Calu3 (cell line): ENCODE measurements at regions not wholly inside any gene's neighbourhood (a gene's known extent, or its start where the extent isn't known, plus 50 kb on each side); places are given as distances from the start of the nearest gene placed in this dataset.
A peak's percentile ranks its signal among the peaks of the same experiment; 100 is the strongest.

Source experiments
- BruUV-seq: library from RNA; stranded (reverse); fragments of 400-500 nt; replicated peaks from 2 replicates; lab custom pipeline; 2021; lab: Mats Ljungman, UMichigan
- CTCF ChIA-PET: fragments of 300-600 bp; sonication (Branson Sonifier 250); formaldehyde crosslinking; loops from one replicate; lab custom pipeline; 2022; ENCODE audit warnings: antibody characterized with exemption; lab: Charles Lee
- DNase-seq: peaks from one replicate; pipeline ENCODE4 v3.0.0; 2022
- H3K27ac Mint-ChIP-seq: one replicate; pipeline ENCODE4 v1.8.0; 2022; ENCODE audit warnings: mixed read lengths; ENCODE audit not compliant: unreplicated experiment
- H3K27me3 Mint-ChIP-seq: one replicate; pipeline ENCODE4 v1.8.0; 2022; ENCODE audit warnings: mixed read lengths; ENCODE audit not compliant: unreplicated experiment
- H3K36me3 Mint-ChIP-seq: one replicate; pipeline ENCODE4 v1.8.0; 2022; ENCODE audit warnings: mild to moderate bottlenecking, moderate library complexity, mixed read lengths; ENCODE audit not compliant: insufficient read depth, unreplicated experiment
- H3K4me1 Mint-ChIP-seq: one replicate; pipeline ENCODE4 v1.8.0; 2022; ENCODE audit warnings: mild to moderate bottlenecking, low read depth, mixed read lengths; ENCODE audit not compliant: unreplicated experiment
- H3K4me3 Mint-ChIP-seq: one replicate; pipeline ENCODE4 v1.8.0; 2022; ENCODE audit warnings: mild to moderate bottlenecking, low read depth, moderate library complexity, mixed read lengths; ENCODE audit not compliant: unreplicated experiment
- H3K9me3 Mint-ChIP-seq: one replicate; pipeline ENCODE4 v1.8.0; 2022; ENCODE audit warnings: low read depth, mixed read lengths; ENCODE audit not compliant: unreplicated experiment
- CTCF ChIP-seq: fragments of 200-600 bp; IDR thresholded peaks from one replicate; pipeline ENCODE4 v1.8.0; 2022; ENCODE audit warnings: antibody characterized with exemption; ENCODE audit not compliant: unreplicated experiment
- intact Hi-C: fragments of 100-400 bp; cut with micrococcal nuclease; formaldehyde crosslinking; loops from one replicate; pipeline ENCODE4 v1.10.0; 2022; ENCODE audit not compliant: unreplicated experiment

DNA sequence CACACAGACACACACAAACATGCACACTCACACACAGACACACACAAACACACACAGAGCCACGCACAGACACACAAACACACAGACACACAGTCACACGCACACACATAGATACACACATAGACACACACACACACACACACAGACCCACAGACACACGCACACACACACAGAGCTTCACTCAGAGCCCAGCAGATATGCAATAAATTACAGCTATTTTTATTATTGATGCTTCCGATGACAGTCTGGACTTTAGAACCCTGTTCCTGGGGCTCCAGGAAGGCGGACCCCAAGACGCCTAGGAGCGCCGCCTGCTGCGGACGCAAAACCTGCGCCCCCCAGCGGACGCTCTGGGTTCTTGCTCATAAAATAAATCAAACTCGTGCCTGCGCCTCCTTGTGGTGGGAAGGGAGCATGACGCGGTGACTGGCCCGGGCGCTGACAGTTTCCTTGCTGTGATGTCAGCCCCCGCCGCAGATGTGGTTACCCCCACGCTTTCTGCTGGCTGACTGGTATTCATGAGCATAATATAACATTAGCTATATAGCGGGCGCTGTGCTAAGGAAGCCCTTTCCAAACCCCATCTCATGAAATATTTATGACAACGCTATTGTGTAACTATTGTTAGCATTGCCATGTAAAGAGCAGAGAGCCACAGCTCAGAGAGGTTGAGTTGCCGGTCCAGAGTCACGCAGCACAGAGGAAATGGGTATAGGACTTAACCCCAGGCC is 64.4 kb upstream of the TM9SF2 start:
- peak; percentile 84 for TF ChIP-seq CTCF
- no TSS peak for BruUV-seq
- H3K27ac Mint-ChIP-seq, result no peak overlapping the region
- intact Hi-C loops, result loop anchor here (2.0 to 5.0 kb wide), 3 partner anchors 50 to 260 kb away; no protein-coding TSS in a partner anchor
- H3K9me3 Mint-ChIP-seq, result no peaks in the 10 kb centered on the region
- peaks cover 12% of the 10 kb centered on the region for H3K27me3 Mint-ChIP-seq
- peak; percentile 59 for DNase-seq
- CTCF ChIA-PET, result no interaction called here
- H3K36me3 Mint-ChIP-seq, result no peaks in the 10 kb centered on the region
- H3K4me1 Mint-ChIP-seq, result peaks cover 10% of the 10 kb centered on the region
- H3K4me3 Mint-ChIP-seq, result peak overlapping the region; percentile 55

DNA sequence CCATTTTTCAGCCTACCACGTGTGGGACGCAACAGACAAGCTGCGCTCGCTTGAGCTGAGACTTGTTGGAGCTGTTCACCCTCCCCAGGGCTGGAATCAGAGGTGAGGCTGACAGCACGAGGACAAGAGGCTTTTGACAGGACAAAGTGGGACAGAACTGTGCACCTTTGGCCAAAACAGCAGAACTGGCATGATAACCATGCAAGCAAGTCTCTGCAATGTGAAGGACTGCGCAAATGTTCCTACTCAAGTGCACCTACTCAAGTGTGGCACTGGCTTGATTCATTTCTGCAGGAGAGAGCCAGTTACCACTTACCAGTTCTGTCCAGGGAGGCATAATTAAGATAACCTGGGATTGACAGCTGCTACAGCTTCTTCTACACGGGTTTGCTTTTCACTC is 62.2 kb upstream of the TM9SF2 start:
- H3K36me3 Mint-ChIP-seq, result no peaks in the 10 kb centered on the region
- CTCF ChIA-PET, result no interaction called here
- no peak for DNase-seq
- H3K4me3 Mint-ChIP-seq, result no peak overlapping the region
- intact Hi-C loops, result loop anchor here (5.0 kb wide), 2 partner anchors 52 to 172 kb away; no protein-coding TSS in a partner anchor
- no peak overlapping the region for H3K27ac Mint-ChIP-seq
- H3K4me1 Mint-ChIP-seq, result peaks cover 10% of the 10 kb centered on the region
- no peak for TF ChIP-seq CTCF
- no TSS peak for BruUV-seq
- H3K27me3 Mint-ChIP-seq, result peaks cover 12% of the 10 kb centered on the region
- no peaks in the 10 kb centered on the region for H3K9me3 Mint-ChIP-seq

DNA sequence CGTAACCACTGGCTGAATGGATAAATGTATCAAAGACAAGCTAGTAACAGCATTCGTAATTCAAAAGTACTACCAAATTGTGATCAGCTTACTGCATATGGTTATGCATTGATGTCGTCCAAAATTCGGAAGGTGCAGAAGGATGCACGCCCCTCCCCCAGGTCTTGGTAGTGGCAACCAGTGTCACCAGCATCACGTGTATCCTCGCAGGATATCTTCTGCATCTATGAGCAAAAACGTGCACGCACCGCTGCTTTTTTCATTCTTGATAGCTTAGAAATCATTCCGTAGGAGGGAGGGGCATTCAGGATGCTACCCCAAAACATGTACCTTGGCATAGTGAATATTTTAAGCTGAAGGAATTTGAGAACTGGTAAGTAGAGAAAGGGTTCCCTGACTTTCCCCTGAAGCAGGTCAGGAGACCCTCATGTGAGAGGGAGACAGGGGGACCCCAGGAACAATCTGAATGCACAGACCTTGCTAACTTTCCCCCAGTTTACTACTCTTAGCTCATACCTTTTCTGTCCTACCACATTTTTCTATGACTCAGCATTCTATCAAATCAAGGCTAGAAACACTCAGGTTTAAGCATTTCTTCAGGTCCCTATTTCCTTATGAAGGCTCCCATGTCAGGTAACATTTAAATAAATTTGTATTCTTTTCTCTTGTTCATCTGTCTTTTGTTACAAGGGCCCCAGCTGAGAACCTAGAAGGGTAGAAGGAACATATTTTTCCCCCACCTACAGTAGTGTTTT is 61.2 kb upstream of the TM9SF2 start:
- intact Hi-C loops, result loop anchor here (5.0 kb wide), 2 partner anchors 53 to 173 kb away; no protein-coding TSS in a partner anchor
- peaks cover 12% of the 10 kb centered on the region for H3K27me3 Mint-ChIP-seq
- no TSS peak for BruUV-seq
- peaks cover 10% of the 10 kb centered on the region for H3K4me1 Mint-ChIP-seq
- no peak overlapping the region for H3K4me3 Mint-ChIP-seq
- DNase-seq, result no peak
- CTCF ChIA-PET, result interaction anchor here (0.5 kb wide), 1 partner anchor 27 kb away, joined by 3 read pairs; no protein-coding TSS in a partner anchor
- H3K36me3 Mint-ChIP-seq, result no peaks in the 10 kb centered on the region
- no peak for TF ChIP-seq CTCF
- no peak overlapping the region for H3K27ac Mint-ChIP-seq
- H3K9me3 Mint-ChIP-seq, result no peaks in the 10 kb centered on the region

- BruUV-seq, result no TSS peak
- Mint-ChIP-seq H3K27me3 (peaks cover 12% of the 10 kb centered on the region), H3K36me3 (no peaks in the 10 kb centered on the region), H3K4me3 (no peak overlapping the region), H3K27ac (no peak overlapping the region), H3K9me3 (no peaks in the 10 kb centered on the region), H3K4me1 (no peaks in the 10 kb centered on the region)
- CTCF ChIA-PET, result no interaction called here
- DNase-seq, result no peak
- TF ChIP-seq CTCF, result peak; percentile 39
- intact Hi-C loops, result loop anchor here (1.0 kb wide), 1 partner anchor 64 kb away; no protein-coding TSS in a partner anchor
Observed at GRCh38 chr13:99442273-99442895, 58.9 kb upstream of the TM9SF2 start.
